ENCODE measurements at regions not wholly inside any gene's neighbourhood (a gene's known extent, or its start where the extent isn't known, plus 50 kb on each side); places are given as distances from the start of the nearest gene placed in this dataset.

DNA sequence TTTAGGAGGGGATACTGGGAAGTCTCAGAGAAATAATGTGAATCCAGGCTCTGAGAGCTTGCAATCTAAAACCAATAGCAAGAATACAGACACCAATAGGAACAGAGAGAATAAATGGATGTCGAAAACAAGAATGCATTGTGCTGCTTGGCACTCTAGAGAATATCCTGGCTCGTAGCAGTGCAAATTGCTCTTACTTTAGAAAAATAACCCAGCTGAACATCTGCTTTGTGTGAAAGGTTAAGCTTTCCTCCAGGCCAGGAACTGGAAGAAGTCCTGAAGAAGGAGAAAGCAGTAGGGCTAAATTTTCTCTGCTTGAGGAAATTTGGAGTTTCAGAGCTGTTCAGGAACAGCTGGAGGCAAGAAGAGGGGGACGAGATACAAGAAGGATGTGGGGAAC, 382.3 kb downstream of the HHIPL2 start:
- no peak for DNase-seq

DNA sequence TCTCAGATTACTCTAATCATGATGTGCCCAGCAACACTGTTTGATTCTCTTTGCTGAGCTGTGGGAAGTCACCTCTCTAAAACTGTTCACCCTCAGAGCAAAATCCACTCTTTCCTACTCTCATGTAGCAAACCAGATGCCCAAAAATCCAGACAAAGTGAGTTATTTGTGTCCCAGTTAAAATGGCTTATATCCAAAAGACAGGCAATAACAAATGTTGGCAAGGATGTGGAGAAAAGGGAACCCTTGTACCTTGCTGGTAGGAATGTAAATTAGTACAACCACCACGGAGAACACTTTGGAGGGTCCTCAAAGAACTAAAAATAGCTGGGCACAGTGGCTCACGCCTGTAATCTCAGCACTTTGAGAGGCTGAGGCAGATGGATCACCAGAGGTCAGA, 384.0 kb downstream of the HHIPL2 start:
- DNase-seq = no peak

DNA sequence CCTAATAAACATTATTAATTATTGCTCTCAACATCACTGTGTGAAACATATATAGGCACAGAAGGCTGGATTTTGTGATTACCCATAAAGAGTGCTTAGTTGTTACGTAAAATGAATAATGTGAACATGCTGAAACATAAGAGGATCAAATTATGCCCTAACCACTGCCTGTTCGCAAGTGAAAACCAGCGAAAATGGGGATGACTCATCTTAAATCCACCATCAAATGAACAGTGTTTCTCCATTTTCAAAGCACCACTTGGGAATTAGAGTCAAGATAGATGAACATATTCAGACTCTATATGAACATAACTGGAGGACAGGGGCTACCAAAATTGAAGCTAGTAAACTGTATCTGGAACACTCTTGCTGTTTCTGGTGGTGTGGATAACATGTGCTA, 386.2 kb downstream of the HHIPL2 start:
- no peak for DNase-seq

DNA sequence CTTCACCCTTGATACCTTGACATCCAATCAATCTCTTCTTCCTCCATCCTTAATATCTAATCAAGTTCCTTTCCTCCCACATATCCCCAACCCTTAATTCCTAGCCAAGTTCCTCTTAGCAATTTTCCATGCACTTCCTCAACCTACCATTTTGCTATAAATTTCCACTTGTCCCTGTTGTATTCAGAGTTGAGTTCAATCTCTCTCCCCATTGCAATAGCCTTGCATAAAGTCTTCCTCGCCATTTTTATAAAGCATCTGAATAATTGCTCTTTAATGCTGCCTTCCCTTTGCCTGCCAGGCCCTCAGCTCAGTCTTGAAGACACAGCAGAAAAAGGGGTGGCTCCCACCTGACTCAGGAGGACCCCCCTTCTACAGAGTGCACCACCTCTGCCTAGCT, 390.3 kb downstream of the HHIPL2 start:
- no peak for DNase-seq

DNA sequence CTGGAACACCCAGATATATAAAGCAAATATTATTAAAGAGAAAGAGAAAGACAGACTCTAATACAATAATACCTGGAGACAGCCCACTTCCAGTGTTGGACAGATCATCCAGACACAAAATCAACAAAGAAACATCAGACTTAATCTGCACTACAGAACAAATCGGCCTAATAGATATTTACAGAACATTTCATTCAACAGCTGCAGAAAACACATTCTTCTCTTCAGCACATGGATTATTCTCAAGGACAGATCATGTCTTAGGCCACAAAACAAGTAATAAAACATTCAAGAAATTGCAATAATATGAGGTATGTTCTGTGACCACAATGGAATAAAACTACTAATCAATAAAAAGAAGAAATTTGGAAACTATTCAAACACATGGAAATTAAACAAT, 398.3 kb upstream of the DUSP10 start:
- no peak for DNase-seq

DNA sequence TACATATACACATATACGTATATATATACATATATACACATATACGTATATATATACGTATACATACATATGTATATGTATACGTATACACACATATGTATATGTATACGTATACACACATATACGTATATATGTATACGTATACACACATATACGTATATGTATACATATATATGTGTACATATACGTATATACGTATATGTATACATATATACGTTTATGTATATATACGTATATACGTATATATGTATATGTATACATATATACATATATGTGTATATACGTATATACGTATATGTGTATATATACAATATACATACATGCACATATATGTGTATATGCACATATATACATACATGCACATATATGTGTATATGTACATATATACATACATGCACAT, 396.2 kb upstream of the DUSP10 start:
- no peak for DNase-seq

DNA sequence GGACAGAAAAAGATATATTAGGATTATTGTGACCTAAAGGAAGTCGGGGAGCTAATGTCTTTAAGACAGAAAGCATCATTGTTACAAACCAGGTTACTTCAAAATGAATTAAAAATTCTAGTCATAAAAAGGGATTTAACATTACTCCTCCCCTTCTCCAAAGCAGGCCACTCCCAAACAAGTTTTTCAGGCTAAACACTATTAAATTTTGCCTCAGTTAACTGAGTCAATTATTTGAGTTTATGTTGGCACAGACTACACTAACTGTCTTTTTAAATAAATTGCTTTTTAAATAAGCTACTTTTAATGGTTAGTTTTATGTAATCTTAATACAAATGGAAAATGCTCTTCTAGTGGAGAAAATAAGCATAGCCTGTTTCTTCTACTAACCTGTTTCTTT, 395.0 kb upstream of the DUSP10 start:
- DNase-seq = no peak

DNA sequence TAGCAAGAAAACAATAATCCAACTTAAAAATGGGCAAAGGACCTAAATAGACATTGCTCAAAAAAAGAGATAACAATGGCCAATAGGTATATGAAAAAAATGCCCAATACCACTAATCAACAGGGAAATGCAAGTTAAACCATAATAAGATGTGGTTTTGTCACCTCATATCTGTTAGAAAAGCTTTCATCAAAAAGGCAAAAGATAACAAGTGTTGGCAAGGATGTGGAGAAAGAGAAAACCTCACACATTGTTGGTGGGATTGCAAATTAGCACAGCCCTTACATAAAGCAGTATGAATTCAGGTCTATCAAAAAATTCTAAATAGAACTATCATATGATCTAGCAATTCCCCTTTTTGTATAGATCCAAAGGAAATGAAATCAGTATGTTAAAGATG, 387.2 kb upstream of the DUSP10 start:
- DNase-seq = no peak

DNA sequence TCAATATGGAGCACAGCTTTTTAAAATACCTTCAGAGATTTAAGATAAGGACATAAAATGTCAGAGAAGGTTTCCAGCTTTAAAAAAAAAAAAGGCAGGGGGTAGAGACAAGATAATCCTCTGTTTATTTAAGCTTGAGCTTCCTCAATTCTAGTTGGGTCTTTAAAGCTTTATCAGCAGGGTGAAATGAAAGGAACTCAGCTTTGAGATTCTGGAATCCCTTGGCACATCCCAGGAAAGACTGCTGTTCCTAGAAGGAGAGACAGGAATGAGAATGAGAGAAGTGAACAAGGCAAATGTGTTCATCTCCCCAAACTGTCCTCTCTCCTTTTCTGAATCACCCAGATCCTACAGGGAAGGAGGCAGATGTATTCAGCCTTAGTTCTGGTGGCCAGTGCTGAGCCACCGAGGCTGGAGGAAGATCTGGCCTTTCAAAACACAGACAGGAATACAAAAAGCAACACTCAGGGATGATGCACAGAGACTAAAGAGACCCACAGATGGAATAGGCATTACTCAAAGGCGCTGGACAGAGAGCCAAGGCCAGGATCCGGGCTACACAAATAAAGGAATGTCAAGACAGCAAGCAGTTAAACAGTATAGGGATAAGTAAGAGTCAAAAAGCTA, 385.8 kb upstream of the DUSP10 start:
- DNase-seq = no peak

DNA sequence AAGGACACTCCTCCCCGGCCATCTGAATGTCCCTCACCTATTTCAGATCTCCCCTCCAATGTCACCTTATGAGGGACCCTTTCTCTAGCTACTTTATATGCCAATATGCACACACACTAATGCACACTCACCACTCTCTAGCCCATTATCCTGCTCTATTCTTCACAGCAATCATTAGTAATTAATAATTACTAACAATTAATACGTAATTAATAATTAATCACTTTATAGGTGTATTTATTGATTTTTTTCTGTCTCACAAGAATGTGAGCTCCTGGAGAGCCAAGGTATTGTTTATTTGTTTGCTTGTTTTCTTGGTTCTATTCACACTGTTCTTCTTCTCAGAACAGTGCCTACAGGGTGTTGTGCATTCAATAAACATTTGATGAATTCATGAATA, 385.2 kb upstream of the DUSP10 start:
- no peak for DNase-seq

DNA sequence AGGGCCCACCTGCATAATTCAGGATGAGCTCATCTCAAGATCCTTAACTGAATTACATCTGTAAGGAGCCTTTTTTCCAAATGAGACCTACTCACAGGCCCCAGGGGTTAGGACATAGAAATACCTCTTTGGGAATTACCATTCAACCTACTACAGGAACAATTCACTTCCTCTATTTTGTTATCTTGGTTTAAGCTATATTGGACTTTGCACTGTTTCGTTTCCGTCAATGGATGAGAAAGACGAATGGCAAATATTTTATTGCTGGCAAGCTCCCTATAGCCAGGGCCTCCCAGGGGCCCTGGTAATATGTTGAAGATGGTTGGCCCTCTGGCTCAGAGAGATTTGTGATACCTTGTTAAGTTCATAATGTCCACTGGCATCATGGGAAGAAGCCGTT, 384.2 kb upstream of the DUSP10 start:
- peak; percentile 56 for DNase-seq

DNA sequence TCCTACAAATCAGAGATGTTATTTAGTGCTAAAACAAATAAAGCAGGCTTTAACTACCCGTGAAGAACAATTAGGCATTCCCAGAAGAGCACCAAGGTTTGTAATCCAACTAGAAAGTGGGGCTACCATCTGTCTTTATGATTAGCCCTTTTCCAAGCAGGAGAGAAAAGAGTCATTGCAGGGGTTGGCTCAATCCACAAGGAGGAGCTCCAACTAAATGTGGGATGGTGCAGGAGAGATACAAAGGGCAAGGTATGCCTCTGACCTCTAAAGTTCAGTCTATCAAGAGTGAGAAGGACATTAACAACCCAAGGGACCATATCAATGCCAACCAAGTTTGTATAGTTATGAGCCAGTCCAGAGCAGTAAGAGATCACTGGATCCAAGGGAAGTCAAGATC, 382.7 kb upstream of the DUSP10 start:
- DNase-seq = peak; percentile 18

DNA sequence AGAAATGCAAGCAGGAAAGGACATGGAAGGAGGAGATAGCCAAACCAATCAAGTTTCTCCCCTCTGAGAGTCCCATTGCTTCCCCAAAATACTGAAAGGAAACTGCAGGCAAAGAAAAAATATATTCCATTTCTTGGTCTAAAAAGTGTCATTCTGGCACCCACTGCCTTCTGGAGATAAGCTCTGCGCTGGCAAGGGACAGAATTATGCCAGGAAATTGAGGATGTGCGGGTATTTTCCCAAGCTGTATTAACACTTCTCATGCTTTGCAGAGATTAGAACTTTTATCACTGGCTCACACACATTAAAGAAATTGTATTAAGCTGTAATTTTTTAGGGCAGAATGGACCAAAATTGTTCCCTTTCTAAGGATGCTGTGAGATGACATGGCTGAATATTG, 381.2 kb upstream of the DUSP10 start:
- peak; percentile 13 for DNase-seq

DNA sequence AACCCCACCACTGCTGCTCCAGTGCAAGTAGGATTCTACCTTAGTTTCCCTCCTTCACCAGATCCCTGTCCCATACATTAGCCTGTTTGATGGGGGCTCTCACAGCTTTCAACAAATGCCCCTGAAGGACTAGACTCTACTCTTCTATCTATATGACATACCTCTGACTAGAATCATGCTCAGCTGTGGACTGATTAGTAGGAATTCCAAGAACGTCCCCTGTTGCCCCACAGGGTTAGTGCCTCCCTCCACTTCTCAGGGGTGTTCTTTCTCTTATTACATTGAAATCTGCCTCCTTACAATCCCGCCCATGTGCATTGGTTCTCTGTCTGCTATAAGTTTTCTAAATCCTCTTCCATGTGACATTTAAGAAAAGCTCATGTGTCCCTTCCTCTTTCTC, 375.9 kb upstream of the DUSP10 start:
- DNase-seq = no peak

DNA sequence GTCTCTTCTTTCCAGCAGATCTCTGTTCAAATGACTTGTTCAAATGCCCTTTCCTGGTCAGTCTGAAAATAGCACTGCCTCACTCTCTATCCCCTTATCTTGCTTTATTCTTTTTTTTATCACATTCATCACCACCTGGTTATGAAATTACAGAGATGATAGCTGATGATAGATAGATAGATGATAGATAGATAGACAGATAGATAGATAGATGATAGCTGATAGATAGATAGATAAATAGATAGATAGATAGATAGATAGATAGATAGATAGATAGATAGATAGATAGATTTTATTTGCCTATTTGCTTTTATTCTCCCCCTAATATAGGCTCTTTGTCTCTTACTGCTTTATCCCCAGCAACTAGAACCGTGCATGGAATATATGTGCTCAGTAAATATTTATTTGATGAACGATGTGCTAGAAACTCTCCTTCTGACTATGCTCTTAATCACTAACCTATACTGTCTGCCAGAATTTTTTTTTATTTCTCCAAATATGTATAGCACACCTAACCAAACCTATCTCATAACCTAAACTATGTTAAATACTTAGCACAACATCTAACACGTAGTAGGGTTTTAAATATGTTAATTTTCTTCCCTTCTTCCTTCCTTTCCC, 372.8 kb upstream of the DUSP10 start:
- no peak for DNase-seq

DNA sequence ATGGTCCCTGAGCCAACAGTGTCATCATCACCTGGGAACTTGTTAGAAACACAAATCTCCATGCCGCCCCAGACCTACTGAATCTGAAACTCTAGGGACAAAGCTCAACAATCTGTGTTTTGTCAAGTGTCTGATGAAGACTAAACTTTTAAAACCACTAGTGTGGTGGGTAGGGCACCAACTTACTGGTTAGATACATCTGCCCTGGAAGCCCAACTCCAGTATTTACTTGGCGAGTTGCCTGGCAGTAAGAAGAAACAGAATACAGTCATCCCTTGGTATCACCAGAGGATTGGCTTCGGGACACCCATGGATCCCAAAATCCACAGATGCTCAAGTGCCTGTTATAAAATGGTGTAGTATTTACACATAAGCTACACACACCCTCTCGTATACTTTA, 367.9 kb upstream of the DUSP10 start:
- DNase-seq = no peak

DNA sequence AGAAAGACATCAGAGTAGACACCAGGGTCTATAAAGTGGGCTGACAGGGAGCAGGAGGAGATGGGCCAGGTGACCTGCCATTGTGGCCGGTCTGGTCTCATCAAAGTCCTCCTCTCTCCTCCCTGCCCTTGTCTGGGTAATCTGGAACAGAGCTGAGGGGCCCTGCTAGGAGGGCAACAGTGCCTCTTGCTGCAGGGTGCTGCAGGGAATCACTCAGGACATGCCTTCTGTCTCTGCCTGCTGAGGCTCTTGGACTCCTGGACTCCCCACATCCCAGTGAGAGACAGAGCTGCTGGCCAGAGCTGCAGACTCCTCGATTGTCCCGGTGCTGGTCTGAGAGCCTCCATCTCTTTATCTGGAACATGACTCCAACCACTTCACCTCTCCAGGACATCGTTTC, 366.1 kb upstream of the DUSP10 start:
- DNase-seq = no peak

DNA sequence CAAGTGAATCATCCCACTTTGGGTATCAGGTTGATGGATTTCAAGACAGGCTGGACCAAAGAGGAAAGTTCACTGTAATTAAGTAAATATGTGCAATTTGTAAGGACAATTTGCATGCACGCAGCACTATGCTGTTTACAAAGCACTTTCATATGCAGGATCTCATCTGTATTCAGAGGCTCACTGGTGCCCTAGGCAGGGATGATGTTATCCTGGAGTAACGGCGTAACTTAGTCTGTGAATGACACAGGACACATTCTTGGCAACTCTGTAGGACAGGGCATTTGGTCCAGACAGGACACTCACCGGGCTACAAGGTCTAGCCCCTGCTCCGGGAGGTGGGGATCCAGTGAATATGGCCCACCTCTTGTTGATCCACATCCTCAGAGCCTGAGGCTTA, 365.4 kb upstream of the DUSP10 start:
- no peak for DNase-seq

DNA sequence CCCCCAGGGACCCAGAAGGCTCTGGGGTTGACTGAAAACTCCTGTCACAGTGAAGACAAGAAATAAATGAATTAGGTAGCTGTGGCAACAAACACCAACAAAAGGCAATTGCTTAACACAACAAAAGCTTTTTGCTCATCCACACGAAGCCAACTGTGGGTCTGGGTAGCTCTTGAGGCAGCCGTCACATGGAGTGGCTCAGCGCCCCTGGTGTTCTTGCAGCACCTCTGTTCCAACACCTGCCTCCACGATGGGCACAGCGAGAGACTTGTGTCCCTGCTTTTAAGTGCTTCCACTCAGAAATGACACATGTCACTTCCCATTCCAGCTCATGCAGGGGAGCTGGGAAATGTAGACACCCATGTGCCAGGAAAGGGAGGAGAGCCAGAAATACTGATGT, 364.5 kb upstream of the DUSP10 start:
- no peak for DNase-seq

DNA sequence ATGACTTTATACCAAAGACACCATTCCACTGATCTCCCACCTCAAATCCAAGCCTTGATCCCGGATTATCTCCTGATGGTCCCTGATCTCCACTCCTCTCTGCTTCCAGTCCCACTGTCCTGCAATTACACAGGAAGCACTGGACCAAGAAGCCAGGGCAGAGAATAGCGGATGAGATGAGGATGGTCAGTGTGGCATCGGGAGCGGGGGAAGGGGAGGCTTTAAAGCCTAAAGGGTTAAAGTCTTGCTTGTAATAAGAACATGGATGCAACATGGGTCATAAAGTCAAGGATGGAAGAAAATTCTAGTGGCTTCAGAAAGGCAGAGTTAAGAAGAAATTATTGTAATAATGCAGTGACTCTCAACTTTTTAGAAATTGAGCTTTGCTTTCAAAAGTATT, 364.0 kb upstream of the DUSP10 start:
- DNase-seq = no peak

DNA sequence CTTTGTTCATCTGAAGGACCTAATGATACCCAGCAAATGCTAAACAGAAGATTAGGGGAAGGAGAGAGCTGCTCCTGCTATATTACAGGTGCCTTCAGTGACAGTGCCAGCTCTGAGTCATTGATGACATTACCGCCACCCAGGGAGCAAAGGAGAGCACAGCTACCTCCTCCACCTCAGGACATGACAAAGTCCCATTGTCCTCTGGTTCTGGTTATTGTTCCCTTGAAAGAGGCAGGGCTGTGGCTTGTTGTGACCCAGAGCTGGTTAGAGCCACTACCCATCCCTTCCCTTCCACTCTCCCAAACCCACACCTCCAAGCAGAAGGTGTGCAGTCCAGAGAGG, 363.5 kb upstream of the DUSP10 start:
- DNase-seq = no peak

DNA sequence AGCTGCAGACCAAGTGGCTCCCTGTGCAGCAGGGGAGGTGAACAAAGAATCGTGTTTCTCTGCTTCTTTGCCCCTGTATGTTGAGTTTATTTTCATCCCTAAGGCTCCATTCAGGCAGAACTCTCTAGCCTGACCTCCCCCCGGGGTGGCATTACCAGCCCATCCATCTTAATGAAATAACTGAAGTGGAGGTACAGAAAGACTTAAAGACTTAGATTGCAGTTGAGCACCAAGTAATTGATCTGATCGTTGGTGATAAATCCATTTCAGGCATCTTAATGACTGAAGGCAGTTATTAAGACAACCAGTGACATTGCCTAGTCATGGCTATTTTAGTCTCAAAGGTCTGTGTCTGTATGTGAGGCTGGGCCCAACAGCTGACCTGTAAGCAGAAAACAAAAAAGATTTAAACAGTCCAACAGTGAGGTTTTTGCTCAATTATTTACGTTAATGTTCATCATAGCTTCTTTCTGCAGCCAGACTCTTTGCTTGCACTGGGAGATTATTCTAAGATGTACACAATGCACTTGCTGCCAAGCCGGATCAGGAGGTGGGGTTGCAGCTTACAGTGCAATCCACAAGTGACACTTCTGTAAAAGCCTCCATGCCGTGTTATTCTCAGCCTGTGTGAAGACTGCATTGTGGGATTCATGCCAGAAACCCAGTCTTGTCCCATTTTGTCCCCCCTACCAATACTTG, 363.0 kb upstream of the DUSP10 start:
- no peak for DNase-seq

DNA sequence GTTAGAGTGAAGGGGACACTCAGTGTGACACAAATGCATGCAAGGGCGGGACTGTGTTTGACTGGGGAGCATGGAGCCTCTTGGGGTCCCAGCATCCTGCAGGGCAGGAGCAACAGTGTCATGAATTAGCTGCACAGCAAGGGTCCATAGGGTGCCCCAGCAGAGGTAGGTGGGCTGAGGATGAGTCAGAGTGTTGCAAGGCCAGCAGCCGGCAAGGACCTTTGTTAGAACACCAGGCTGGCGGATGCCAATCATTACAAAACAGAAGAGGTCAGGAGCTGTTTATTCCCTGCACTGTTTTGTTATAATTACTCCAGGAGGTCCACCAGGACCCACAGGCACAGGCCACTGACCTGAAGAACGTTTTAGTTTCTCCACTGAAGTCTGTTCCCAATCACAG, 362.2 kb upstream of the DUSP10 start:
- DNase-seq = no peak

DNA sequence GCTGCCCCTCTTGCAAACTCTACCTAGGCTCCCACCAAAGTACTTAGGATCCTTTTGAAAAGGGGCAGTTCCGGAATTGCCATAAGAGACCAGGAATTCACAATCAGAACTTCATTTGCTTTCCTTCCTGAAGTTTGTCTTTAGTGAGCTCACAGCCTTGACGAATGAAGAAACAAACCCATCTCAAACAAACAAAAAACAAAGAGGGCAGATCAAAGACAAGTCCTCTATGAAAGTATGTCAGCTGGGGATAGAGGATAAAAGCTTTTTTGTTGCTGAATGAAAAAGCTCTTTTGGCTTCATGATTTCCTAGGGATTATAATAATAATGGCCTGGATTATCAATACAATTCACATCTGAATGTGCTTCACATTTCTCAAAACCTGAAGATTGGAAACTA, 357.9 kb upstream of the DUSP10 start:
- no peak for DNase-seq

DNA sequence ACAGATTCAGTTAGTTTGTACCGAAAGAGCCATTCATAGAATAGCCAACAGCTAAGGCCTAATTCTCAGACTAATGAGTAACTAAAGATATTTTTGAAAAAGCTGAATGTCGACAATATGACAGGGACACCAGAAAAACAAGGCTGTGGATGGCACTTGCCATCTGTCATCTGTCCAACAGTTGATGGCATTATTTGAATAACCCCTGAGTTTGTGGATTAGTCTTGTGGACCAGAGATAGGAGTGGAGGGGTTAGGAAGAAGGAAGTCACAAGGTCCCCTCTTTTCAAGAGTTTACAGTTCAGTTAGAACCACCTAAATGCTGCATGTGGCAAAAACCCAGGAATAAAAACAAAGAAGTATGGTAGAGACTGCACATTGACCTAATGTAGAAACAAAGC, 356.5 kb upstream of the DUSP10 start:
- DNase-seq = peak; percentile 74

Data from OCI-M1 (cell line).